ENCODE measurements at regions not wholly inside any gene's neighbourhood (a gene's known extent, or its start where the extent isn't known, plus 50 kb on each side); places are given as distances from the start of the nearest gene placed in this dataset.

- DNase-seq (ENCODE audit: low read depth): no peak
- no peak overlapping the region for H3K4me3 ChIP-seq (ENCODE audit: low read depth, low read length)
- TF ChIP-seq CTCF (IDR thresholded peaks at IDR 0.05; ENCODE audit: insufficient read depth, low read length): no peak
Observed at GRCh38 chr16:18059089-18059488, 277.4 kb downstream of the NPIPA8 start.

- no peak overlapping the region for H3K4me3 ChIP-seq (ENCODE audit: low read depth, low read length)
- DNase-seq (ENCODE audit: low read depth): no peak
- TF ChIP-seq CTCF (IDR thresholded peaks at IDR 0.05; ENCODE audit: insufficient read depth, low read length): no peak
Observed at GRCh38 chr16:18055411-18055916, 281.1 kb downstream of the NPIPA8 start.

DNA sequence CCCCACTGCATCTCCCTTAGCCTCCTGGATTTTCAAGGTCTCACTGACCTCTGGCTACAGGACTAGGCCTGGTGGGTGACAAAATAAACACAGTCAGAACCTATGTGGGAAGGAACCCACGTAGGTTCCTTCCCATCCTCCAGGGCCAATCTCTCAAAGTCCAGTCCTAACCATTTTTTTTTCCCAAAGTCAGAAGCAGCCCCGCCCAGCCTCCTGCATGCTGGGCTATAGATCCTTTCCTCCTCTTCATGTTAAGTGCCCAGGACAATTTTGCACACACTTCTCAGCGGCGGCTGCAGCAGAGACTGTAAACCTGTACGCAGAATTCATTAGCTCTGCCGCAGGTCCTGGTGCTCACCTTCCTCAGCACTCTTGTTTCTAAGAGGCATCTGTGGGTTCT, 285.8 kb downstream of the NPIPA8 start:
- no peak for TF ChIP-seq CTCF (IDR thresholded peaks at IDR 0.05; ENCODE audit: insufficient read depth, low read length)
- no peak for DNase-seq (ENCODE audit: low read depth)
- H3K4me3 ChIP-seq (ENCODE audit: low read depth, low read length): no peak overlapping the region

- no peak overlapping the region for H3K4me3 ChIP-seq (ENCODE audit: low read depth, low read length)
- no peak for TF ChIP-seq CTCF (IDR thresholded peaks at IDR 0.05; ENCODE audit: insufficient read depth, low read length)
- DNase-seq (ENCODE audit: low read depth): no peak
Observed at GRCh38 chr16:18050234-18050633, 286.3 kb downstream of the NPIPA8 start.

GRCh38 chr16:18049547-18050133, 286.9 kb downstream of the NPIPA8 start:
- no peak for DNase-seq (ENCODE audit: low read depth)
- no peak for TF ChIP-seq CTCF (IDR thresholded peaks at IDR 0.05; ENCODE audit: insufficient read depth, low read length)
- H3K4me3 ChIP-seq (ENCODE audit: low read depth, low read length): no peak overlapping the region

DNA sequence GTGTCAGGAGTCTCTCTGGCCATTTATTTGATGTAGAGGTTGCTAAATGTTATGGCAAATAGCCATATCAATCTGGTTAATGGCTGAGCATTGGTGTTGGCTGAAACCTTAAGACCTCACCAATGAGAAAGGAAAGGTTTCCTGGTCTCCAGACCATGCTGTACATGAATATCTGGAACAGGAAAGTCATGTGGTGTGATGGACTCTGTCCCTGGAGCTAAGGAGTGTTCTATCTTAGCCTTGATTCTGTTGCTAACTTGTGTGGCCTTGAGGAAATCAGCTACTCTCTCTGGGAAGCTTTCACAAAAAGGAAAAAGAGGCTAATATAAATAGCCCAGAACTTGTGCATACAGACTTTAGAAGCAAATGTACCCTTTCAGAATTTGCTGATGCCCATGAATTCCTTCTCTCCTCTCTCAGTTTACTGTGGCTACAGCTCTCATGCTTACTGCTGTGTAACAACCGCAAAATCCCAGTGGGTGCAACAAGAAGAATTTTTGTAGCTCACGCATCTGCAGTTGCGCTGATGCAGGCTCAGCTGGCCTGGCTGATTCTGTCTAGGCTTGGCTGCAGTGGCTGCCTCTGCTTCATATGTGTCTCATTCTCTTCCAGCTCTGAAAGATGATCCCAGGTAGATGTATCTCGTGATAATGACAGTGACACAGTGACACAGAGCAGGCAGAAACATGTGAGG, 287.5 kb downstream of the NPIPA8 start:
- no peak for TF ChIP-seq CTCF (IDR thresholded peaks at IDR 0.05; ENCODE audit: insufficient read depth, low read length)
- DNase-seq (ENCODE audit: low read depth): no peak
- no peak overlapping the region for H3K4me3 ChIP-seq (ENCODE audit: low read depth, low read length)
